Vagina (tissue), 2 donors: ENCODE measurements at regions not wholly inside any gene's neighbourhood (a gene's known extent, or its start where the extent isn't known, plus 50 kb on each side); places are given as distances from the start of the nearest gene placed in this dataset.
"Not testable (repeated sequence)": the region's sequence is repeated elsewhere in the genome, so short reads cannot be mapped to it uniquely, and the experiment has no call there.

ENCODE experiments used
- DNase-seq, 2 donors: peaks; one replicate each; pipeline ENCODE4 v3.0.0-alpha.2; 2017; ENCODE audit errors: extremely low spot score in 2 of 2
- H3K27ac ChIP-seq: fragments of 200-600 bp; sonication (generic); one replicate; pipeline ENCODE4 v1.5.1; 2019
- H3K27me3 ChIP-seq: fragments of 200-600 bp; sonication (generic); one replicate; pipeline ENCODE4 v1.5.1; 2019
- H3K36me3 ChIP-seq, 2 donors: fragments of 200-600 bp; sonication (generic); one replicate each; pipeline ENCODE4 v1.5.1; 2017 to 2019
- H3K4me1 ChIP-seq: fragments of 200-600 bp; sonication (generic); one replicate; pipeline ENCODE4 v1.5.1; 2019
- H3K4me3 ChIP-seq, 2 donors: fragments of 200-600 bp; sonication (generic); 1 replicate in 1 of 2; 2 replicates in 1 of 2; pipeline ENCODE4 v1.5.1; 2016 to 2019
- H3K9me3 ChIP-seq: fragments of 200-600 bp; sonication (generic); one replicate; pipeline ENCODE4 v1.5.1; 2019
- POLR2A ChIP-seq, 2 donors: fragments of 450-650 bp; IDR thresholded peaks; one replicate each; pipeline ENCODE4 v1.6.1; 2017; ENCODE audit warnings: antibody characterized with exemption in 2 of 2, mild to moderate bottlenecking in 2 of 2, moderate library complexity in 2 of 2
- POLR2AphosphoS5 ChIP-seq, 2 donors: sonication (generic); formaldehyde crosslinking; IDR thresholded peaks; one replicate each; pipeline ENCODE4 v1.9.0; 2017; ENCODE audit warnings: antibody characterized with exemption in 2 of 2, mild to moderate bottlenecking in 2 of 2, low read depth in 1 of 2; ENCODE audit not compliant: insufficient read depth in 1 of 2
- intact Hi-C: fragments of 100-400 bp; cut with DNase I; formaldehyde crosslinking; loops from one replicate; pipeline ENCODE4 v1.15.1; 2023
- TF ChIP-seq, protein P1 (sequence below), 3 experiments: fragments of 450-650 bp in 2 of 3; fragments of 200-600 bp in 1 of 3; sonication (generic) in 1 of 3; IDR thresholded peaks; one replicate each; pipeline ENCODE4 v1.5.1; 2017 to 2019; ENCODE audit warnings: antibody characterized with exemption in 3 of 3, mild to moderate bottlenecking in 2 of 3, moderate library complexity in 2 of 3

DNA sequence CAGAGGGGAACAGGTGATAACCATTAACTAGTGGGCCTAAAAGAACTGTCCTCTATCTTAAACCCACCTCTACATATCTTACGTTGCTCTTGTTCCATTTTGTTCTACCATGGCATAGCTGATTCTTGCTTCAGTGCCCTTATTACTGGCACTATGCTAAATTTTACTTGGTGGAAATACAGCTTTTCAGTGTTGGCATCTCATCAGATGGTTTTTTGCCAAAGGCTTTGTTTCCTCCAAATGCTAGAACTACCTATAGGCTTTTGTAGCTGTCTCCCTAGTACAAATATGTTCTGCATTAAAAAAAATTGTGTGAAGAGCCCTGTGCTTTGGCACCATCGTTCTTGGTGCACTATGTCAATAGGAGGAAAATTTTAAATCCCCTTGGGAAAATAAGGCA, 145.0 kb upstream of the ZBTB20 start:
- TF ChIP-seq, protein P1, sequence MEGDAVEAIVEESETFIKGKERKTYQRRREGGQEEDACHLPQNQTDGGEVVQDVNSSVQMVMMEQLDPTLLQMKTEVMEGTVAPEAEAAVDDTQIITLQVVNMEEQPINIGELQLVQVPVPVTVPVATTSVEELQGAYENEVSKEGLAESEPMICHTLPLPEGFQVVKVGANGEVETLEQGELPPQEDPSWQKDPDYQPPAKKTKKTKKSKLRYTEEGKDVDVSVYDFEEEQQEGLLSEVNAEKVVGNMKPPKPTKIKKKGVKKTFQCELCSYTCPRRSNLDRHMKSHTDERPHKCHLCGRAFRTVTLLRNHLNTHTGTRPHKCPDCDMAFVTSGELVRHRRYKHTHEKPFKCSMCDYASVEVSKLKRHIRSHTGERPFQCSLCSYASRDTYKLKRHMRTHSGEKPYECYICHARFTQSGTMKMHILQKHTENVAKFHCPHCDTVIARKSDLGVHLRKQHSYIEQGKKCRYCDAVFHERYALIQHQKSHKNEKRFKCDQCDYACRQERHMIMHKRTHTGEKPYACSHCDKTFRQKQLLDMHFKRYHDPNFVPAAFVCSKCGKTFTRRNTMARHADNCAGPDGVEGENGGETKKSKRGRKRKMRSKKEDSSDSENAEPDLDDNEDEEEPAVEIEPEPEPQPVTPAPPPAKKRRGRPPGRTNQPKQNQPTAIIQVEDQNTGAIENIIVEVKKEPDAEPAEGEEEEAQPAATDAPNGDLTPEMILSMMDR (IDR thresholded peaks at IDR 0.05): no peak
- no peak for TF ChIP-seq POLR2A (IDR thresholded peaks at IDR 0.05)
- Histone ChIP-seq H3K4me1 (no peaks in the 10 kb centered on the region), H3K4me3 (no peak overlapping the region), H3K27me3 (no peaks in the 10 kb centered on the region), H3K27ac (no peak overlapping the region), H3K36me3 (no peaks in the 10 kb centered on the region), H3K9me3 (no peaks in the 10 kb centered on the region)
- no peak for DNase-seq
- intact Hi-C loops: no loop called here

DNA sequence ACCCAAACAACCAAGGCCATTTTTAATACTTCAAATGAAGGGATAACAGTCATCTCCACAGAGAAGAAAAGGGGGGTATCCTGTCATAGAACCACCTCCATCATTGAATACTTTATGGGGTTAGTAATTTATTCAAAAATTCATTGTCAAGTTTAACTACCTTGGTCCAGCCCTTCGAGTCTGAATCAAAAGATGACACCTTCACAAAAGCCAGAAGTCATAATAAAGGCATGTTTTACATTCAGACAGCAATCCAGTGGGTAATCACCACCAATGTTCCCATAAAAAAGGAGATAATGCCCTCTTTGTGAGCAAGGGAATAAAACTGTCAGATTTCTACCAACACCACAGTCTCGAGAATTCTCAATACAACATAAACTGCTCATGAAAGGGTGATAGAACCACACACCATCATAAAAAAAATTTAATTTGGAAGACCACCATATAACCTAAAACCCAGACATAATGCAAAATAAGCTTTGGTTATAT, 145.6 kb upstream of the ZBTB20 start:
- Histone ChIP-seq H3K36me3 (no peaks in the 10 kb centered on the region), H3K27ac (no peak overlapping the region), H3K4me1 (no peaks in the 10 kb centered on the region), H3K9me3 (no peaks in the 10 kb centered on the region), H3K27me3 (no peaks in the 10 kb centered on the region), H3K4me3 (no peak overlapping the region)
- TF ChIP-seq POLR2AphosphoS5 (IDR thresholded peaks at IDR 0.05; ENCODE audit: insufficient read depth in 1 of 2, low read depth in 1 of 2) (no peak), POLR2A (IDR thresholded peaks at IDR 0.05) (no peak)
- TF ChIP-seq, protein P1 (IDR thresholded peaks at IDR 0.05): no peak
- intact Hi-C loops: no loop called here
- no peak for DNase-seq

DNA sequence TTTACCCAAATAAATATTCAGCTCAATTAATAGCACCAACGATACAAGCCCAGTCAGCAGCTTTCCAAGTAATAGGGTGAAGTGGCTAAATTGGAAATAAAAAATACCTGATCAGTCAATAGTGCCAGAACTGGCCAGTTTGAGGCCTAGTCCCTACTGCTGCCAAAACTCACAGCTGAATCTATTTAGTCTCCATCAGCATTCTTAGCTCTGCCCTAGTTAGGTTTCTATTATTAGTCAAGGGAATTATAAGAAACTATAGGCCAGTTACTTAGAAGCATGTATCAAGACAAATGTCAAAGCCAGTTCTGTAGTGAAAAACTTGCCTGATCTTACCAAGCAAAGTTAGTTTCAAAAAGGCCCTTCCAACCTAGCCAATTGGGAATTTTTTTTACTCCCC, 146.2 kb upstream of the ZBTB20 start:
- TF ChIP-seq POLR2A (IDR thresholded peaks at IDR 0.05): no peak
- TF ChIP-seq POLR2AphosphoS5 (IDR thresholded peaks at IDR 0.05; ENCODE audit: insufficient read depth in 1 of 2, low read depth in 1 of 2): no peak
- TF ChIP-seq, protein P1 (IDR thresholded peaks at IDR 0.05): no peak
- no peak for DNase-seq
- intact Hi-C loops: no loop called here
- H3K4me3 ChIP-seq: no peak overlapping the region
- H3K27ac ChIP-seq: no peak overlapping the region
- no peaks in the 10 kb centered on the region for H3K27me3 ChIP-seq
- no peaks in the 10 kb centered on the region for H3K9me3 ChIP-seq
- H3K36me3 ChIP-seq: no peaks in the 10 kb centered on the region
- H3K4me1 ChIP-seq: no peaks in the 10 kb centered on the region

DNA sequence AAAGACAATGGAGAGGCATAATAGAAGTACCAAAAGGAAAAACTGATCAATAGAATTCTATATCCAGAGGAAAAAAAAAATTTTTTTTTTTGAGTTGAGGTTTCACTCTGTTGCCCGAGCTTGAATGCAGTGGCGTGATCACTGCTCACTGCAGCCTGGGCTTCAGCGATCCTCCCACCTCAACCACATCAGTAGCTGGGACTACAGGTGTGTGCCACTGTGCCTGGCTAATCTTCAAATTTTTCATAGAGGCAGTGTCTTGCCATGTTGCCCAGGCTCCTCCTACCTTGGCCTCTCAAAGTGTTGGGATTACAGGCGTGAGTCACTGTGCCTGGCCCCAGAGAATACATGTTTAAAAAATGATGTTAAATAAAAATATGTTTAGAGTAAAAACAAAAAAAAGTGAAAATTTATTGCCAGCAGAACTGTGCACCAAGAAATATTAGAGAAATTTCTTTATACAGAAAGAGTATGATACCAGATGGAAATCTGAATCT, 154.3 kb upstream of the ZBTB20 start:
- Histone ChIP-seq H3K4me1 (no peaks in the 10 kb centered on the region), H3K4me3 (no peak overlapping the region), H3K27me3 (no peaks in the 10 kb centered on the region), H3K27ac (no peak overlapping the region), H3K36me3 (no peaks in the 10 kb centered on the region), H3K9me3 (no peaks in the 10 kb centered on the region)
- no peak for DNase-seq
- intact Hi-C loops: no loop called here
- TF ChIP-seq POLR2AphosphoS5 (IDR thresholded peaks at IDR 0.05; ENCODE audit: insufficient read depth in 1 of 2, low read depth in 1 of 2) (no peak), POLR2A (IDR thresholded peaks at IDR 0.05) (no peak)
- TF ChIP-seq, protein P1 (IDR thresholded peaks at IDR 0.05): no peak

DNA sequence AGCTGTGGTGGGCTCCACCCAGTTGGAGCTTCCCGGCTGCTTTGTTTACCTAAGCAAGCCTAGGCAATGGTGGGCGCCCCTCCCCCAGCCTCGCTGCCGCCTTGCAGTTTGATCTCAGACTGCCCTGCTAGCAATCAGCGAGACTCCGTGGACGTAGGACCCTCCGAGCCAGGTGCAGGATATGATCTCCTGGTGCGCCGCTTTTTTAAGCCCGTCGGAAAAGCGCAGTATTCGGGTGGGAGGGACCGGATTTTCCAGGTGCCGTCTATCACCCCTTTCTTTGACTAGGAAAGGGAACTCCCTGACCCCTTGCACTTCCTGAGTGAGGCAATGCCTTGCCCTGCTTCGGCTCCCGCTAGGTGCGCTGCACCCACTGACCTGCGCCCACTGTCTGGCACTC, 170.9 kb upstream of the ZBTB20 start:
- H3K4me1 ChIP-seq, H3K27me3 ChIP-seq, H3K9me3 ChIP-seq, H3K27ac ChIP-seq, intact Hi-C loops, H3K36me3 ChIP-seq, DNase-seq, H3K4me3 ChIP-seq: not testable (repeated sequence)

DNA sequence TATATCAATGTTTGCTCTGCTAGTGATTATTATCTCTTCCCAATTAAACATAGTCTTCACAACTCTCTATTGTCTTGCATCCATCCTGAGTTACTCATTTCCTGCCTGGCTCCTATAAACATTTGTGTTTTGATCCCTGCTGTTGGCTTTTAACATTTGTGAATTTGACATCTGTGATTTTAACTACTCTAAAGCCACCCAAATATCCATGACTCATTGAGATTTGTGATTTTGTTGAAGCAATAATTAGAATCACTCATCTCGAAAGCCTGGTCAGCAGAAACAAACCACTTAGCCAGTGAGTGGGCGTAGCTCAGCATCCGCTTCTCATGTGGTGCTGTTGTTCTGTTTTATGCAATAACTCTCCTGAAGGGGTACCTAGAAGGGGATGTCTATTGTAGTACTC, 174.3 kb upstream of the ZBTB20 start:
- no peak for TF ChIP-seq POLR2AphosphoS5 (IDR thresholded peaks at IDR 0.05; ENCODE audit: insufficient read depth in 1 of 2, low read depth in 1 of 2)
- TF ChIP-seq, protein P1 (IDR thresholded peaks at IDR 0.05): no peak
- no peak for TF ChIP-seq POLR2A (IDR thresholded peaks at IDR 0.05)
- H3K4me3 ChIP-seq: no peak overlapping the region
- no peak for DNase-seq

More for the DNA sequence above, 174.3 kb upstream of the ZBTB20 start:
- Histone ChIP-seq H3K27me3 (no peaks in the 10 kb centered on the region), H3K27ac (no peak overlapping the region), H3K4me1 (no peaks in the 10 kb centered on the region), H3K36me3 (no peaks in the 10 kb centered on the region), H3K9me3 (no peaks in the 10 kb centered on the region)
- intact Hi-C loops: no loop called here
